GM23338 (cell line): ENCODE measurements at regions not wholly inside any gene's neighbourhood (a gene's known extent, or its start where the extent isn't known, plus 50 kb on each side); places are given as distances from the start of the nearest gene placed in this dataset.

Experiments
- ATAC-seq: fragments of 200-7000 bp; cut with Tn5 transposase; 3 replicates; pipeline ENCODE4 v1.9.1; 2020
- DNase-seq: peaks from one replicate; pipeline ENCODE4 v3.0.0-alpha.2; 2015; ENCODE audit warnings: low spot score
- H2AFZ ChIP-seq: fragments of 200-600 bp; sonication (generic); 2 replicates; pipeline ENCODE4 v1.8.0; 2016; ENCODE audit warnings: antibody characterized with exemption, mild to moderate bottlenecking, moderate library complexity
- H3F3A ChIP-seq: fragments of 200-600 bp; sonication (generic); replicated peaks from 2 replicates; pipeline ENCODE4 v1.8.0; 2017; ENCODE audit warnings: antibody characterized with exemption, mixed run types, low read depth
- H3K27ac ChIP-seq: fragments of 200-600 bp; sonication (generic); 2 replicates; pipeline ENCODE4 v1.6.1; 2016; ENCODE audit warnings: low read depth
- H3K27me3 ChIP-seq: fragments of 200-600 bp; sonication (generic); 2 replicates; pipeline ENCODE4 v1.8.0; 2016; ENCODE audit warnings: mild to moderate bottlenecking, mixed run types, moderate library complexity; ENCODE audit not compliant: insufficient read depth
- H3K36me3 ChIP-seq: fragments of 200-600 bp; sonication (generic); 2 replicates; pipeline ENCODE4 v1.8.0; 2016; ENCODE audit warnings: mild to moderate bottlenecking; ENCODE audit not compliant: insufficient read depth
- H3K4me1 ChIP-seq: fragments of 200-600 bp; sonication (generic); 2 replicates; pipeline ENCODE4 v1.8.0; 2016; ENCODE audit warnings: mild to moderate bottlenecking, moderate library complexity; ENCODE audit not compliant: insufficient read depth
- H3K4me2 ChIP-seq: fragments of 200-600 bp; sonication (generic); 2 replicates; pipeline ENCODE4 v1.7.1; 2017; ENCODE audit warnings: mixed run types
- H3K4me3 ChIP-seq: fragments of 200-600 bp; sonication (generic); 2 replicates; pipeline ENCODE4 v1.6.1; 2016; ENCODE audit warnings: mixed run types
- H3K79me2 ChIP-seq: fragments of 200-600 bp; sonication (generic); replicated peaks from 2 replicates; pipeline ENCODE4 v1.8.0; 2017; ENCODE audit warnings: mild to moderate bottlenecking; ENCODE audit not compliant: insufficient read depth
- H3K9me2 ChIP-seq: fragments of 200-600 bp; sonication (generic); 2 replicates; pipeline ENCODE4 v1.8.0; 2017; ENCODE audit not compliant: insufficient read depth
- H4K20me1 ChIP-seq: fragments of 200-600 bp; sonication (generic); replicated peaks from 2 replicates; pipeline ENCODE4 v1.8.0; 2017; ENCODE audit warnings: mild to moderate bottlenecking; ENCODE audit not compliant: insufficient read depth
- H3K27ac Mint-ChIP-seq: 2 replicates; pipeline ENCODE4 v1.8.0; 2020; ENCODE audit warnings: inconsistent platforms, mild to moderate bottlenecking, moderate library complexity, mixed read lengths
- H3K27me3 Mint-ChIP-seq: 3 replicates; pipeline ENCODE4 v1.8.0; 2022; ENCODE audit warnings: low read depth, mild to moderate bottlenecking, moderate library complexity, mixed read lengths, inconsistent platforms; ENCODE audit not compliant: insufficient read depth, poor library complexity
- H3K36me3 Mint-ChIP-seq: 3 replicates; pipeline ENCODE4 v1.8.0; 2021; ENCODE audit warnings: low read depth, mild to moderate bottlenecking, inconsistent platforms, moderate library complexity, mixed read lengths
- H3K4me1 Mint-ChIP-seq: 3 replicates; pipeline ENCODE4 v1.8.0; 2020; ENCODE audit warnings: mild to moderate bottlenecking, inconsistent platforms, mixed read lengths
- H3K4me3 Mint-ChIP-seq: 3 replicates; pipeline ENCODE4 v1.8.0; 2021; ENCODE audit warnings: moderate library complexity, mild to moderate bottlenecking, inconsistent platforms, mixed read lengths
- H3K9me3 Mint-ChIP-seq: 3 replicates; pipeline ENCODE4 v1.8.0; 2020; ENCODE audit warnings: moderate library complexity, mild to moderate bottlenecking, inconsistent platforms, mixed read lengths
- CREB1 ChIP-seq: fragments of 250-450 bp; sonication (Bioruptor Pico); IDR thresholded peaks from 2 replicates; pipeline ENCODE4 v1.5.0; 2020; ENCODE audit warnings: low read depth, mild to moderate bottlenecking, moderate library complexity
- CTCF ChIP-seq, 2 experiments: fragments of 200-600 bp in 1 of 2; sonication (generic) in 1 of 2; conservative IDR thresholded peaks; 2 replicates each; pipeline versions ENCODE4 v1.5.1 to v1.6.1; 2016 to 2017; ENCODE audit warnings: antibody characterized with exemption in 2 of 2, low read depth in 2 of 2, mild to moderate bottlenecking in 2 of 2, moderate library complexity in 1 of 2
- ETS1 ChIP-seq: IDR thresholded peaks from 2 replicates; pipeline ENCODE4 v1.6.1; 2016; ENCODE audit warnings: antibody characterized with exemption
- EZH2 ChIP-seq: fragments of 200-600 bp; sonication (generic); IDR thresholded peaks from one replicate; pipeline ENCODE4 v1.8.0; 2017; ENCODE audit warnings: antibody characterized with exemption, mild to moderate bottlenecking, low read depth; ENCODE audit not compliant: unreplicated experiment
- EZH2phosphoT487 ChIP-seq: fragments of 200-600 bp; sonication (generic); IDR thresholded peaks from one replicate; pipeline ENCODE4 v1.8.1; 2018; ENCODE audit warnings: antibody characterized with exemption; ENCODE audit not compliant: unreplicated experiment
- JUNB ChIP-seq: IDR thresholded peaks from one replicate; pipeline ENCODE4 v1.6.1; 2016; ENCODE audit warnings: antibody characterized with exemption; ENCODE audit not compliant: unreplicated experiment
- NANOG ChIP-seq: IDR thresholded peaks from 2 replicates; pipeline ENCODE4 v1.6.1; 2016; ENCODE audit warnings: antibody characterized with exemption, borderline replicate concordance
- POLR2AphosphoS5 ChIP-seq: IDR thresholded peaks from 2 replicates; pipeline ENCODE4 v1.6.1; 2016; ENCODE audit warnings: antibody characterized with exemption, low read depth
- REST ChIP-seq: IDR thresholded peaks from one replicate; pipeline ENCODE4 v1.6.1; 2018; ENCODE audit warnings: antibody characterized with exemption; ENCODE audit not compliant: unreplicated experiment
- STAT1 ChIP-seq: IDR thresholded peaks from one replicate; pipeline ENCODE4 v1.6.1; 2016; ENCODE audit warnings: antibody characterized with exemption; ENCODE audit not compliant: unreplicated experiment
- ZNF114 ChIP-seq: fragments of 250-450 bp; sonication (Bioruptor Pico); IDR thresholded peaks from 2 replicates; pipeline ENCODE4 v1.5.0; 2020; ENCODE audit warnings: mild to moderate bottlenecking, moderate library complexity
- ZNF331 ChIP-seq: fragments of 250-450 bp; sonication (Bioruptor Pico); IDR thresholded peaks from 2 replicates; pipeline ENCODE4 v1.5.0; 2020; ENCODE audit warnings: low read depth, mild to moderate bottlenecking, moderate library complexity
- ZNF462 ChIP-seq: fragments of 250-450 bp; sonication (Bioruptor Pico); IDR thresholded peaks from 2 replicates; pipeline ENCODE4 v1.5.0; 2020; ENCODE audit warnings: mild to moderate bottlenecking, moderate library complexity

GRCh38 chr21:45340515-45340914 is 52.8 kb upstream of the POFUT2 start:
- peaks cover 9% of the 10 kb centered on the region for H3K4me1 Mint-ChIP-seq
- H3K36me3 Mint-ChIP-seq: 0 out of 3 replicates have a peak, but pooled peaks cover 2% of the 10 kb centered on the region
- DNase-seq: no peak
- H3K4me2 ChIP-seq: no peak overlapping the region
- no peak overlapping the region for H3K27ac ChIP-seq
- ATAC-seq: no peak
- peaks cover 6% of the 10 kb centered on the region; the same call in 1 of the 3 replicates for H3K9me3 Mint-ChIP-seq
- no peak for TF ChIP-seq CTCF (conservative IDR thresholded peaks at IDR 0.05; ENCODE audit: low read depth in 2 of 2)
- TF ChIP-seq REST: no peak
- TF ChIP-seq NANOG: no peak
- TF ChIP-seq EZH2phosphoT487: no peak
- TF ChIP-seq POLR2AphosphoS5: no peak
- no peak for TF ChIP-seq ZNF114 (CRISPR knock-in tag)
- TF ChIP-seq ZNF462 (CRISPR knock-in tag): no peak
- TF ChIP-seq JUNB: no peak
- no peak for TF ChIP-seq CREB1 (CRISPR knock-in tag)
- TF ChIP-seq EZH2: no peak
- TF ChIP-seq ZNF331 (CRISPR knock-in tag): no peak
- no peak for TF ChIP-seq ETS1
- TF ChIP-seq STAT1: no peak
- no peaks in the 10 kb centered on the region for H3K27me3 ChIP-seq
- H3K4me1 ChIP-seq: no peaks in the 10 kb centered on the region
- H3K36me3 ChIP-seq: no peaks in the 10 kb centered on the region
- no peaks in the 10 kb centered on the region for H3F3A ChIP-seq
- H4K20me1 ChIP-seq: no peaks in the 10 kb centered on the region
- no peaks in the 10 kb centered on the region for H3K79me2 ChIP-seq
- no peak overlapping the region for H2AFZ ChIP-seq
- no peak overlapping the region for H3K4me3 Mint-ChIP-seq
- no peak overlapping the region for H3K27ac Mint-ChIP-seq
- no peak overlapping the region for H3K4me3 ChIP-seq
- no peaks in the 10 kb centered on the region for H3K9me2 ChIP-seq
- H3K27me3 Mint-ChIP-seq: peaks cover 8% of the 10 kb centered on the region
